ENCODE measurements at regions not wholly inside any gene's neighbourhood (a gene's known extent, or its start where the extent isn't known, plus 50 kb on each side); places are given as distances from the start of the nearest gene placed in this dataset.
"Not testable (repeated sequence)": the region's sequence is repeated elsewhere in the genome, so short reads cannot be mapped to it uniquely, and the experiment has no call there.

DNA sequence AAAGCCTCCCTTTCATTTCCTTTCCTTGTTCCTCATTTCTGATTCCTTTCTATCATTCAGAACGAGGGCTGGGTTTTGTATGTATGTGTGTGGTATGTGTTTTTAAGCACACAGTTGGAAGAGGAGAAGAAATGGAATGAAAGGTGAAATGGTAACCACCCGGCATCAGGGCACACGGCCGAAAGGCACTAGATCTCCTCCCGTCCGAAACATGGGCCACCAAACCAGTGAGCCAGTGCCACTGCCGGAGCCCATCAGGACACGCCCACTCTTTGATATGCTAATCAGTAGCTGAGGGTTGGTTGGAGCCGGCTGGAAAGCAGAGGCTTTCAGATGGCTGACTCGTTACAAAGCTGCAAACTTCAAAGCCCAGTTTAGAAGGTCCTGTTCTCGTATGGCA is 228.6 kb upstream of the JARID2 start:
- DNase-seq (ENCODE audit: low spot score), result peak; percentile 27

DNA sequence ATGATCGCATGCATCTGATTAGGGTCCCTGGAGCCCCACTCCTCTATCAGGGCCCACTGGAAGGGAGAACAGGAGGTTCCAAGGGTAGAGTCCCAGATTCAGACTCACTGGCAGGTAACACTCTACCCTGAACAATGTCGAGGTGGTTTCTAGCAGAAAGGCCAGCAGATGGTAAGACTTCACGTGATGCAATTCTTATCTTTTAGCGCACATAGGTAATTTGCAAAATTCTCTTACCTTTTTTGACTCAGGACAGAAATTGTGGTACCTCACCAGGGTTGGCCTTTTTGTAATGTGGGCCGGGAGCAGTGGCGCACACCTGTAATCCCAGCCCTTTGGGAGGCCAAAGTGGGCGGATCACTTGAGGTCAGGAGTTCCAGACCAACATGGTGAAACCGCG is 228.1 kb upstream of the JARID2 start:
- DNase-seq (ENCODE audit: low spot score), result no peak

DNA sequence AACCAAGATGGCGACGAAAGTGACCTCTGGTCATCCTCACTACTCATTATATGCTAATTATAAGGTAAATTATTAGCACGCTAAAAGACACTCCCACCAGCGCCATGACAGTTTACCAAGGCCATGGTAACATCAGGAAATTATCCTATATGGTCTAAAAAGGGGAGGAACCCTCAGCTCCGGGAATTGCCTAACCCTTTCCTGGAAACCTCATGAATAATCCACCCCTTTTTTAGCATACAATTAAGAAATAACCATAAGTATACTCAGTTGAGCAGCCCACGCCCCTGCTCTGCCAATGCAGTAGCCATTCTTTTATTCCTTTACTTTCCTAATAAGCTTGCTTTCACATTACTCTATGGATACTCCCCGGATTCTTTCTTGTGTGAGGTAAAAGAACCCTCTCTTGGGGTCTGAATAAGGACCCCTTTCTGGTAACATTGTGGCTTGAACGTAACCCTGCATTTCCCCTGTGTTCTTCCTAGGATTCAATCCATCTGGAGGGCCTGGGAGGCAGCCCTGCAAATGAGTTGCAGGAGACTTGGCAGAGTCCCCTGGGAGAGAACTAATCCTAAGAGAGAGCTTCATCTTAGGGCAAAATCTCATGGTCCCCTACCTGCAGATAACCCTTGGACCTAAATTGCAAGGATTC is 225.6 kb upstream of the JARID2 start:
- DNase-seq (ENCODE audit: low spot score), result no peak

DNA sequence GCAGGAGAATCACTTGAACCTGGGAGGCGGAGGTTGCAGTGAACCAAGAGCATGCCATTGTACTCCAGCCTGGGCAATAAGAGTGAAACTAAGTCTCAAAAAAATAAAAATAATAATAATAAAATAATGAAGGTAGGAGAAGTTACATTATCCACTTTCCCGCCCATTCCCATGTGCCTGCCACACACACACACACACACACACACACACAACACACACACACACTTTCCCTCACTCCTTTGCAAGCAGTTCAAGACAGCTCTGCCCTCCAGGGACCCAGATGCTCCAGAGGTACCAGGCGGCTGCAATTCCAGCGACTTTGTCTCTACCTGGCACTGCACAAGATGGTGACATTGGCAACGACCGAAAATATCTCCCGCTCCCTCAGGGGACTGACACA is 224.8 kb upstream of the JARID2 start:
- no peak for DNase-seq (ENCODE audit: low spot score)

DNA sequence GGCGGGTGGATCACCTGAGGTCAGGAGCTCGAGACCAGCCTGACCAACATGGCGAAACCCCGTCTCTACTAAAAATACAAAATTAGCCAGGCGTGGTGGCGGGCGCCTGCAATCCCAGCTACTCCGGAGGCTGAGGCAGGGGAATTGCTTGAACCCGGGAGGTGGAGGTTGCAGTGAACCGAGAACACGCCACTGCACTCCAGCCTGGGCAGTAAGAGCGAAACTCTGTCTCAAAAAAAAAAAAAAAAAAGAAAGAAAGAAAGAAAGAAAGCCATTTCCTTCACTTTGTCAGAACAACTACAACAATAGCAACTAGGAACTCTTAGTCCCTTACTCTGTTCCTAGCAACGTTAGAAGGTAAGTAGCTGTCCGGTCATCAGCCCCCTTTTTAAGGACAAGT is 222.9 kb upstream of the JARID2 start:
- DNase-seq (ENCODE audit: low spot score), result not testable (repeated sequence)

DNA sequence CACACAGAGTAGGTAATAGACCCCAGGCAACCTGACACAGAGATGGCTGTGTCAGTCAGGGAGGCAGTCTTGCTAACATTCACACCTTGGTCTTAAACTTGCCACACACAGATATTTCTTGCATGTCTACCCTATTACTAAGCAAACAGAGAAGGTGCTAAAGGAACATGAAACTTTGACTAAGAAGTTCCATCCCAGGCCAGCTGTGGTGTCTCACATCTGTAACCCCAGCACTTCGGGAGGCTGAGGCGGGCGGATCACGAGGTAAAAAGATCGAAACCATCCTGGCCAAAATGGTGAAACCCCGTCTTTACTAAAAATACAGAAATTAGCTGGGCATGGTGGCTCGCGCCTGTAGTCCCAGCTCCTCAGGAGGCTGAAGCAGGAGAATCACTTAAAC is 222.4 kb upstream of the JARID2 start:
- DNase-seq (ENCODE audit: low spot score), result no peak

DNA sequence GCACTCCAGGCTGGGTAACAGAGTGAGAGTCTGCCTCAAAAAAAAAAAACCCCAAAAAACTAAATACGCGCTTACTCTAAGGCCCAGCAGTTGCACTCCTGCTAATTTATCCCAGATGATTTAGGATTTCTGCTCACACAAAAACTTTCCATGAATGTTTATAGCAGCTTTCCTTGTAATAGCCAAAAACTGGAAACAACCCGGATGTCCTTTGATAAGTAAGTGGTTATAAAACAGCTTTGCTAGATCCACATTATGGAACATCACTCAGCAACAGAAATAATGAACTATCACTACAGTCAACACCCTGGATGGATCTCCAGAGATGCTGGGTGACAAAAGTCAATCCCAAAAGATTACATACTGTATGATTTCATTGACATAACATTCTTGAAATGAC is 220.4 kb upstream of the JARID2 start:
- no peak for DNase-seq (ENCODE audit: low spot score)

DNA sequence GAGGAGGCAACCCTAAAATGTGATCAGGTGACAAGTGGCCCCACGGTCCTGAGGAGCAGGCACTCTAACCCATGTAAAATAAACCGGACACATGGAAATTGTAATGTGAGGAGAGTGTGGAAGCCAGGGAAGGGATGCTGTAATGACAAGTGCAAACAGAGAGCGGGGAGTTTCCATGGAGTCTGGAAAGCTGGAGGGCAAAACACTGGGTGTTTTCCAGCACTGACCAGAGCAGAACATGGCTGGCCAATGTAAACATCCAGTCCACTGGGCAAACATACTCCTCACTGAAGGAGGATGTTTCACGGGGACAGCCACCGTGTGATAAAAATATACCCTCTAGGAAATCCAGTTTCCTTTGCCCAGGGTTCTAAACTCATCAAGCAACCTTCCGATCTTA is 219.0 kb upstream of the JARID2 start:
- DNase-seq (ENCODE audit: low spot score), result no peak

DNA sequence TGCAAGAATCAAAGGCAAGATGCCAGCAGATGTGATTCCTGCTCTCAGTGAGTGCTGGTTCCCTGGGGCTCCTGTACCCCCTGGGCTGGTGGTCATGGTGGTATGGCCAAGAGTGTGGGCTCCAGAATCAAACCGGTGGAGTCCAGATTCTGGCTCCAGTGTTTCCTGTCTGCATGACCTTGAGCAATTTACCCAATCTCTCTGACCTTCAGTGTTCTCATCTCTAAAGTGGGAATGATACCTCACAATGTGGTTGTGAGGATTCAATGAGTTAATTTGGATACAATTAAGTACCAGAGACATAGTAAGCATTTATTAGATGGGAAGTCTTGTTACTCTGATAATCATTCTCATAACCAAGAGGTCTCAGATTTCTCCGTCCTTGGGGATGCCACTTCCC is 218.4 kb upstream of the JARID2 start:
- no peak for DNase-seq (ENCODE audit: low spot score)

DNA sequence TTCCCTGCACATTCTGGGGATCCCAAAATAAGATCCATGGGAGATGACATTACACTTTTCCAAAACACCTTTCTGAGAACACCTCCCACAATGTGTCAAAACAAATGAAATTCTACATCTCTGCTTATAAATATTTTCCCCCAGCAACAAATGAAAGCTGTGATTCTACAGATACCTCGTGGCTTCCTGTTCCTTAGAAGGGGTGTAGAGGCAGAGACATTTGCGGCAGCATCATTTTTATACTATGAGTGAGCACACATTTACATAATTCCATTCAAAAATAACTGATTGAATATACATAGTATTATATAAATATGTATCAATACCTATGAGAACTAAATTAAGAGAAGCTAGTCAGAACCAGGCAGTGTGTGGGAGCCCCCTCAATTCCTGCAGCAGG is 213.9 kb upstream of the JARID2 start:
- no peak for DNase-seq (ENCODE audit: low spot score)

DNA sequence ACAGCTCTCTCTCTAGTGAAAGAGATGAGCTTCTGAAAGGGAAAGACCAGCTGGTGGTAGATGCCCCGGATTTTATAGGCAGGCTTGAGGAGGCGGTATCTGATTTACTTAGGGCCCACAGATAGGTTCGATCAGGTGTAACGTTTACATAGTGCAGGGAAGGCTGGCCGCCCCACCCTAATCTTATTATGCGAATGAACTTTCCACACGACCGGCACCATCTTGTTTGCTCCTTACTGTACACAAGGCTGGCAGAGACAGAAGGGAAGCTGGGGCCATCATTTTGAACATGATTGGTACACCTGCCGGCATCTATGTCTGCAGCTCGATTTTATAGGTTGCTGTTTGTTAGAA is 212.0 kb upstream of the JARID2 start:
- DNase-seq (ENCODE audit: low spot score), result no peak

DNA sequence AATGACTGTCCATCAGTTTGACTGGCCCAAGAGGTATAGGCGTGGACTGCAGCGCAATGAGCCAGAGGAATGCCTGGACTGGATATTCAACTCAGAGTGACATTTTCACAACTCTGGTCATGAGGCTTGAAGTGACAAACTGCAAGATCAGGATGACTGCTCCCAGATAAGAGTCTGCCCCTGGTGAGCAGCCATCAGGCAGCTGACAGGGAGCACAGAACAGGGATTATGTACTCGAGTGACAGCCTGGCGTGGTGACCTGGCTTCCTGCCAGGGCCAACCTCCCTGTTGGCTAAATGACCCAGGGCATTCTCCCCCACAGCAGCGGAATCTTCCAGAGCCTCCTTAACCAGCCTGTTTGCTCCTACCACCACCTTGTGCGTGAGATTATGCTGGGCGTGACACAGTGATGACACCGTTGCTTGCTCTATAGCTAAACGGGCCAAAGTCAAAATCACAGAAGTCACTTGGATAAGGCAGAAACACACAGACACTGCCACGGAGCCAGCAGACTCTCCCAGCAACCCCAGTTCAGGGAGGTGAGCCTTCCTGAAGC is 209.1 kb upstream of the JARID2 start:
- peak; percentile 52 for DNase-seq (ENCODE audit: low spot score)

DNA sequence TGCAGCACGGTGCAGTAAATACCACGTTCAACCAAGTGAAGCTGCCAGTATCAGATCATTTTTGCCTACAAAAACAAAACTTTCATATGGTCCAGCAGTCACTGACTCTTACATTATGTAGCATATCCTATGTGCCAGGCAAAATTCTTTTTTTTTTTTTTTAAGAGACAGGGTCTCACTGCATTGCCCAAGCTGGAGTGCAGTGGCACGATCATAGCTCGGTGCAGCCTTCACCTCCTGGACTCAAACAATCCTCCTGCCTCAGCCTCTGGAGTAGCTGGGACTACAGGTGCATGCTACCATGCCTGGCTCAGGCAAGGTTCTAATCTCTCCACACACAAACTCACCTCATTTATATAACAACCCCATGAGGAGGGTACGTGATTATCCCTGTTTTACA is 208.6 kb upstream of the JARID2 start:
- DNase-seq (ENCODE audit: low spot score), result no peak

DNA sequence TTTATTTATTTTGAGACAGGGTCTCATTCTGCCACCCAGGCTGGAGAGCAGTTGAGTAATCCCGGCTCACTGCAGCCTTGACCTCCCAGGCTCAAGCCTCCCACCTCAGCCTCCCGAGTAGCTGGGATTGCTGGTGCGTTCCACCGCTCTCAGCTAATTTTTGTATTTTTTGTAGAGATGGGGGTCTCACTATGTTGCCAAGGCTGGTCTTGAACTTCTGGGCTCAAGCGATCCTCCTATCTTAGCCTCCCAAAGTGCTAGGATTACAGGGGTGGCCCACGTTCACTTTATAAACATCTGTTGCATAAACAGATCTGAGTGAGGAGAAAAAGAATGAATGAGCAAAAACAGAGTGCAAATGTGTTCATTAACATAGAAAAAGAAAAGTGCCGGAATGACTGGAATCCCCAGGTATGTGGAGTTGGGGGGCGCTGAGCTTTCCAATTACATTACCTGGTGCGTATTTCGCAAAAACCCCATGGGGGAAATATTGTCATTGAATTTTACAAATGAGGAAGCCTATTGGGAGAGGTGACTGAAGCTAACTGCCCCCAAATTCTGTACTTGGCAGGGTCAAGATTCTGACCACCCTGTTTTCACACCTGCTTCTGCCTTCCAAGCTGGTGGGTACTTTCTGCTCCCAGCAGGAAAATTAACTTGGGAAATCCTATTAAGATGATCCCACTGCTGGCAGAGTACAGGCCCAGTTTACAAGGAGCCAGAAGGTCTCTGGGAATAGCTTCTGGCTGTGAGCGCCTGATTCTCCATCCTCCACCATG is 207.7 kb upstream of the JARID2 start:
- DNase-seq (ENCODE audit: low spot score), result no peak

DNA sequence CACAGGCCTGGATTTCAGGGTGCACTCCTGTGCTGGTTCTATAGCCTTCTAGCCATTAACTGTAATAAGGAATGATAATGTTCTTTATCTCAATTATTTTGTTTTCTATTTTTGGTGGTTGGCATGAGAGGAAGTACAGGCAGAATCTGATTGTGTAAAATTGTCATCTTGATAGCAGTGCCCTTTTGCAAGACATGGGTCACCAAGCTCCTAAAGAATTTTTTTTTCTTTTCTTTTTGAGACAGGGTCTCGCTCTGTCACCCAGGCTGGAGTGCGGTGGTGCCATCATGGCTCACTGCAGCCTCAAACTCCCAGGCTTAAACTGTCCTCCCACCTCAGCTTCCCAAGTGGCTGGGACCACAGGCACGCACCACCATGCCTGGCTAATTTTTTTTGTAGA is 206.7 kb upstream of the JARID2 start:
- no peak for DNase-seq (ENCODE audit: low spot score)

DNA sequence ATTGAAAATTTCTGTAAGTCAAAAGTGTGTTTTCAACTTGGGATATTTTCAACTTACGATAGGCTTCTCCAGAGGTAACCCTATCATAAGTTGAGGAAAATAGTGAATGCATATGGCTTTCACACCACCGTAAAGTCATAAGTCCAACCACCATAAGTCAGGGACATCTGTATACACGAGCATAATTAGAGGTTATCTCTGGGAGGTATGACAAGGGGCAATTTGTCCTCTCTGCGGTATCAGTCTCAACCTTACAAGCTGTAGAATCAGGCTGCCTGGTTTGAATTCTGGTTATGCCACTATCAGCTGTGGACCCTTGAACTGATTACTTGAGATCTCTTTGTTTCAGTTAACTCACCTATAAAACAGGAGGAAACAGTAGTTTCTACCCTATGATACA is 202.9 kb upstream of the JARID2 start:
- DNase-seq (ENCODE audit: low spot score), result no peak

DNA sequence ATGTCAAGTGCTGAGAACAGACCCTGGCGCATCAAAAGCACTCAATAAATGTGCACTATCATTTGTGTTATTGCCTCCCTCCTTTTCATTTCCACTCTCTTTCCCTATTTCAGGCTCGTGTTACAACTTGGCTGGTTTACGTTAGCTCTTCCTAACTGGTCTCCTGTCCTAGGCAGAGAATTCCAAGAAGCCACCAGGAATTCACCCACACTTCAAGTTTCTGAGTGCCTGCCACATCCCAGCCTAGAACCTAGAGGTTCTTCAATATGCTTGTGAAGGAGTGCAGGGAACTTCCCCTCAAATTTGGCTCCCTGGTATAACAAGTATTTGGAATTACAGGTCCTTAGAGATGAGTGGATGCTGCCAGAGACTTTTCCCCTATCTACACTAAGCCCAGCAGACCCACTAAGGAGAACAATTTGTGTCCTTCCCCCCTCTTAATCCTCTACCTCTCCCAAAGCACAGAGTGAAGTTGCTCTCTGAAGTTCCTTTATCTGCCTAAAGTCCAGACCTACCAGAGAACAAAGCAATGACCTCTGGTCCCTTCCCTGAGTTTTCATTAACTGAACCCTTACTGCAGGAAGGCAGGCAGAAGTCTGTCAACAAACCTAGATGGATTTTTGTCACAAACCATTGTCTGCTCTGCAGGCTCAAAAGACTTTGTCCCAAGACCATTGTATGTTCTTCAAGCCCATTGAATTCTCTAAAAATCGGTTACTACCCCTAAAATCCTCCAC is 201.6 kb upstream of the JARID2 start:
- no peak for DNase-seq (ENCODE audit: low spot score)

DNA sequence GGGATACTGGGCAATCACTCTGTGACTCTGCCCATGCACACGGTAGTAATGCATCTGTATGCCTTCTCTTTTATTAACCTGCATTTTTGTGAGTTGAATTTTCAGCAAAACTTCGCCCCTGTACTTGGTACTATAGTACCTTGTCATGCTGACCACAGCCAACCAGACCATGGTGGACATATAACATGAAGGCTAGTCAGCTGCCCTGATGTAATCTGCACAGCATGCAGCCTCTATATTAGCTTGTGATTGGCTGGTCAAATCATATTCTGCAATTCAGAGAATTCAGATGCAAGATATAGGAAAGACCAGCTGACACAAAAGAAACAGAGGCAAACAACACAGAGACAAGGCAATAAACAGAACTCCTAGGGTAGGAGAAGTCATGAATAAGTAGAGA is 200.9 kb upstream of the JARID2 start:
- no peak for DNase-seq (ENCODE audit: low spot score)

DNA sequence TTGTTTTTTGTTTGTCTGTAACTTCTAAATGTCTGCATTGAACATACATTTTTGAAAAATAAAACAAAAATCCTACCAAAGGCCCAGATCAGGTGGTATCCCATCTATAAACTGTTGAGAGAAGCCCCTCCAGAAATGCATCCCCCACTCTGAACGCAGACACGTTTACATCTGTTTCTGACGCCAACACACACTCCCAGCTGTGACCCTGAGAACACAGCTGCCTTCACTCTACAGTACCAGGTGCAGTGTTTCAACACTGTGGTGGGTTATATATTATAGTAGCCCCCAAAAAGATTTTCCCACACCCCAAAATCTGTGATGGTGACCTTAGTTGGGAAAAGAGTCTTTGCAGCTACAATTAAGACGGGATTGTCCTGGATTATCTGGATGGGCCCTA is 199.1 kb upstream of the JARID2 start:
- no peak for DNase-seq (ENCODE audit: low spot score)

DNA sequence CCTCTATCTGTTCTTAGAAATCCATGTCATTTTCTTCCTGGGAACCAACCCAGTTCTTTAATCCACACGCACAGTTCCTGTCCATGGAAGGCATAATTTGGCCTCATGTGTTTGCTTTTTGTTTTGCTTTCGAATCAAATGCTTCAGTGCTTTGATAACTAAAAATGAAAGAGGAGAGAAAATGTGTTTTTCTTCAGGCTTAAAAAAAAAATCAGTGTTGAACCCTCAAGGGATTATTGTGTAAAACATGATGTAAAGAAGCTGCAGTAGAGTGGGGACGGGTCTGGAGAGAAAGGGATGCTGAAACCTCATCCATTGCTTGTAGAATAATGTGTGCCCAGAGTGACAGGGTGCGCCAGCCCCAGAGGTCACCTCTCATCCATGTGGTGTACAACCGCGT is 197.5 kb upstream of the JARID2 start:
- no peak for DNase-seq (ENCODE audit: low spot score)

DNA sequence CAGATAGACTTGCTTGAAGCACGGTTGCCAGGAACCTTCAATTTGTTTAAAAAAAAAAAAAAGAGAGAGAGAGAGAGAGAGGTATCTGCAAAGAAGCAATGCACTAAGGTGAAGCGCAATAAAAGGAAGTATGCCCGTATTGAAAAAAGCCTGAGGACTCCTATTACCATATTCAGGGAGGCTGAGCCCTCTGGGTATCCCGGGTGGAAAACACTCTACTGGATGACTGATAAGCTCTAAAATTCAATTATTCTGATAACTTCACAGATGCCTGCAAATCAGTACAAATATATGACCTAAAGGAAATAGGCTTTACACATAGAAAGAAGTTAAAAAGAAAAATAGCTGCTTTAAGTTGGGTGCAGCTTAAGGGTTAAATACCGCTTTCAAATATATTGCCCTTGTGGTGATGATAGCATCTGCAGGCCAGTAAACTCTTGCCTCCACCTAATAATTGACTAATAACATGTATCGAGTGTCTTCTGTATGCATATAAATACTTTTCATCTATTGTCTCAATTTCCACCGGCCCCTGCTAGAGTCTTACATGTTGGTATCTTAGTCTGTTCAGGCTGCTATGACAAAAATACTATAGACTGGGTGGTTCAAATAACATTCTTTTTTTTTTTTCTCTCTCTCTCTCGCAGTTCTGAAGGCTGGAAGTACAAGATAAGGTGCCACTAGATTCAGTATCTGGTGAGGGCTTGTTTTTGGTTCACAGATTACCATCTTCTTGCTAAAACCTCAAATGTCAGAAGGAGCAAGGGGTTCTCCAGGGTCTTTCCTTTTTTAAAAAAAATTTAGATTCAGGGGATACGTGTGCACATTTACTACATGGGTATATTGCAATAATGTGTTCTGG is 187.4 kb upstream of the JARID2 start:
- DNase-seq (ENCODE audit: low spot score), result no peak

DNA sequence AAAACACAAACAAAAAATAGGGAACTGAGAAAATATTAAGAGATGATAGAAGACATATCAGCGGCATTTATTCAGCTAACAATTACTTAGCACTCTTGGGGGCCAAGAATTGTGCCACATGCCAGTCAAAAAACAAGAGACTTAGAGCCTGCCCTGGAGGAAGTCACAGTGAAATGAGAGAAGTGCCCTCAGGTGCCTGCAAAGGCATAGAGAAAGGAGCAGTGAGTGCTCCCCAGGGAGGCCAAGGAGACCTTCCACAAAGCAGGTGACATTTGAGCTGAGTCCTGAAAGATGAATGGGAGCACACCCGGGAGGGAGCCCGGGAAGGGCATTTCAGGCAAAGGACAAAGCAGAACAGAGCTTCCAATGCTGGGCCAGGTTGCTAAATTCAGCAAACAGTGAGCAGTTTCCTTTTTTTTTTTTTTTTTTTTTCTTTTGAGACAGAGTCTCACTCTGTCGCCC is 184.7 kb upstream of the JARID2 start:
- no peak for DNase-seq (ENCODE audit: low spot score)

All from Ammon's horn (tissue), 1 donor.